ENCODE measurements at regions not wholly inside any gene's neighbourhood (a gene's known extent, or its start where the extent isn't known, plus 50 kb on each side); places are given as distances from the start of the nearest gene placed in this dataset.

GRCh38 chr13:110816500-110816899 lies 98.4 kb downstream of the ANKRD10 start:
- TF ChIP-seq EZH2phosphoT487 (IDR thresholded peaks at IDR 0.05; ENCODE audit: borderline replicate concordance, low read length) (no peak), CTCF (conservative IDR thresholded peaks at IDR 0.05; ENCODE audit: low read depth, low read length) (no peak)

All from PC-3 (cell line).